ENCODE measurements at regions not wholly inside any gene's neighbourhood (a gene's known extent, or its start where the extent isn't known, plus 50 kb on each side); places are given as distances from the start of the nearest gene placed in this dataset.
"Not testable (repeated sequence)": the region's sequence is repeated elsewhere in the genome, so short reads cannot be mapped to it uniquely, and the experiment has no call there.

GRCh38 chr5:92364986-92365550 lies 982.0 kb upstream of the ARRDC3 start:
- DNase-seq = no peak

- no peak for DNase-seq
Observed at GRCh38 chr5:92353107-92354030, 970.3 kb upstream of the ARRDC3 start.

- no peak for DNase-seq
Observed at GRCh38 chr5:92337772-92338234, 954.7 kb upstream of the ARRDC3 start.

- DNase-seq = no peak
Observed at GRCh38 chr5:92332039-92332438, 948.9 kb upstream of the ARRDC3 start.

GRCh38 chr5:92330365-92330764 lies 947.2 kb upstream of the ARRDC3 start:
- DNase-seq = no peak

- DNase-seq = no peak
Observed at GRCh38 chr5:92329759-92330158, 946.6 kb upstream of the ARRDC3 start.

- no peak for DNase-seq
Observed at GRCh38 chr5:92328584-92329259, 945.6 kb upstream of the ARRDC3 start.

- no peak for DNase-seq
Observed at GRCh38 chr5:92320446-92320845, 937.3 kb upstream of the ARRDC3 start.

GRCh38 chr5:92313385-92313784 lies 930.3 kb upstream of the ARRDC3 start:
- no peak for DNase-seq

- peak; percentile 18 for DNase-seq
Observed at GRCh38 chr5:92309336-92309991, 926.3 kb upstream of the ARRDC3 start.

GRCh38 chr5:92308679-92309078 lies 925.6 kb upstream of the ARRDC3 start:
- DNase-seq = no peak

- not testable (repeated sequence) for DNase-seq
Observed at GRCh38 chr5:92302356-92302755, 919.2 kb upstream of the ARRDC3 start.

GRCh38 chr5:92283521-92283920 lies 900.4 kb upstream of the ARRDC3 start:
- no peak for DNase-seq

- not testable (repeated sequence) for DNase-seq
Observed at GRCh38 chr5:92271750-92272149, 888.6 kb upstream of the ARRDC3 start.

GRCh38 chr5:92268343-92268742 lies 885.2 kb upstream of the ARRDC3 start:
- DNase-seq = no peak

GRCh38 chr5:92267830-92268229 lies 884.7 kb upstream of the ARRDC3 start:
- no peak for DNase-seq

- DNase-seq = no peak
Observed at GRCh38 chr5:92265804-92266203, 882.7 kb upstream of the ARRDC3 start.

- not testable (repeated sequence) for DNase-seq
Observed at GRCh38 chr5:92255605-92256004, 872.5 kb upstream of the ARRDC3 start.

GRCh38 chr5:92248518-92248917 lies 865.4 kb upstream of the ARRDC3 start:
- DNase-seq = no peak

- DNase-seq = no peak
Observed at GRCh38 chr5:92242170-92242569, 859.1 kb upstream of the ARRDC3 start.

- DNase-seq = no peak
Observed at GRCh38 chr5:92237896-92238295, 854.8 kb upstream of the ARRDC3 start.

GRCh38 chr5:92222449-92222848 lies 839.3 kb upstream of the ARRDC3 start:
- DNase-seq = no peak

GRCh38 chr5:92216852-92217251 lies 833.7 kb upstream of the ARRDC3 start:
- not testable (repeated sequence) for DNase-seq
